ENCODE measurements at regions not wholly inside any gene's neighbourhood (a gene's known extent, or its start where the extent isn't known, plus 50 kb on each side); places are given as distances from the start of the nearest gene placed in this dataset.
"Not testable (repeated sequence)": the region's sequence is repeated elsewhere in the genome, so short reads cannot be mapped to it uniquely, and the experiment has no call there.

DNA sequence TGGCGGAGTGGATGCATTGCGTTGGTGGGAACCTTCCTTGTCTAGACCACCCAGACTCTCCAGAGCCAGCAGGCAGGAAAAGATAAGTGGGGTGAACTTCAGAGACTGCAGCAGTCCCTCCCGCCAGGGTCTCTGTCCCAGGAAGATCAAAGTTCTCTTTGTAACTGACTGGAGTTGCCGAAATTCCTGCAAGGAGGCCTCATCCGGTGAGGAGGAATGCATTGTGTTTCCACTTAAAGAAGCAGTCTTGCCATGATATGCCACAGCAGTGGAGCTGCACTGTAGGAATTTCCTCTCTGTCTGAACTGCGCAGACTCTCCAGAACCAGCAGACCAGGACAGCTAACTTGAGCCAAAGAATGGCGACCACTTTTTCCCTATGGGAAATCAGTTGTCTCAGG is 1190.4 kb downstream of the TECRL start:
- Mint-ChIP-seq H3K27me3 (no peaks in the 10 kb centered on the region), H3K27ac (no peak overlapping the region)

DNA sequence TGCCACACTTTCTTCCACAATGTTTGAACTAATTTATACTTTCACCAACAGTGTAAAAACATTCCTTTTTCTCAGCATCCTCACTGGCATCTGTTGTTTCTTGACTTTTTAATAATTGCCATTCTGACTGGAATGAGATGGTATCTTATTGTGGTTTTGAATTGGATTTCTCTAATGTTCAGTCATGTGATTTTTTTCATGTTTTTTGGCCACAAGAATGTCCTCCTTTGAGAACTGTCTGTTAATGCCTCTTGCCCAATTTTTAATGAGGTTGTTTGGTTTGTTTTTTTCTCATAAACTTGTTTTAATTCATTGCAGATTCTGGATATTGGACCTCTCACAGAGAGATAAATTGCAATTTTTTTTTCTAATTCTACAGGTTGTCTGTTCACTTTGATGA is 1195.2 kb downstream of the TECRL start:
- H3K27ac Mint-ChIP-seq: no peak overlapping the region
- peaks cover 5% of the 10 kb centered on the region for H3K9me3 Mint-ChIP-seq

More for the DNA sequence above, 1190.4 kb downstream of the TECRL start:
- Mint-ChIP-seq H3K4me1 (ENCODE audit: unreplicated experiment) (no peaks in the 10 kb centered on the region), H3K4me3 (no peak overlapping the region), H3K9me3 (peaks cover 5% of the 10 kb centered on the region), H3K36me3 (no peaks in the 10 kb centered on the region)
- no peak for DNase-seq (ENCODE audit: extremely low spot score, unreplicated experiment)
- TF ChIP-seq, protein P1, sequence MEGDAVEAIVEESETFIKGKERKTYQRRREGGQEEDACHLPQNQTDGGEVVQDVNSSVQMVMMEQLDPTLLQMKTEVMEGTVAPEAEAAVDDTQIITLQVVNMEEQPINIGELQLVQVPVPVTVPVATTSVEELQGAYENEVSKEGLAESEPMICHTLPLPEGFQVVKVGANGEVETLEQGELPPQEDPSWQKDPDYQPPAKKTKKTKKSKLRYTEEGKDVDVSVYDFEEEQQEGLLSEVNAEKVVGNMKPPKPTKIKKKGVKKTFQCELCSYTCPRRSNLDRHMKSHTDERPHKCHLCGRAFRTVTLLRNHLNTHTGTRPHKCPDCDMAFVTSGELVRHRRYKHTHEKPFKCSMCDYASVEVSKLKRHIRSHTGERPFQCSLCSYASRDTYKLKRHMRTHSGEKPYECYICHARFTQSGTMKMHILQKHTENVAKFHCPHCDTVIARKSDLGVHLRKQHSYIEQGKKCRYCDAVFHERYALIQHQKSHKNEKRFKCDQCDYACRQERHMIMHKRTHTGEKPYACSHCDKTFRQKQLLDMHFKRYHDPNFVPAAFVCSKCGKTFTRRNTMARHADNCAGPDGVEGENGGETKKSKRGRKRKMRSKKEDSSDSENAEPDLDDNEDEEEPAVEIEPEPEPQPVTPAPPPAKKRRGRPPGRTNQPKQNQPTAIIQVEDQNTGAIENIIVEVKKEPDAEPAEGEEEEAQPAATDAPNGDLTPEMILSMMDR (conservative IDR thresholded peaks at IDR 0.05): no peak

DNA sequence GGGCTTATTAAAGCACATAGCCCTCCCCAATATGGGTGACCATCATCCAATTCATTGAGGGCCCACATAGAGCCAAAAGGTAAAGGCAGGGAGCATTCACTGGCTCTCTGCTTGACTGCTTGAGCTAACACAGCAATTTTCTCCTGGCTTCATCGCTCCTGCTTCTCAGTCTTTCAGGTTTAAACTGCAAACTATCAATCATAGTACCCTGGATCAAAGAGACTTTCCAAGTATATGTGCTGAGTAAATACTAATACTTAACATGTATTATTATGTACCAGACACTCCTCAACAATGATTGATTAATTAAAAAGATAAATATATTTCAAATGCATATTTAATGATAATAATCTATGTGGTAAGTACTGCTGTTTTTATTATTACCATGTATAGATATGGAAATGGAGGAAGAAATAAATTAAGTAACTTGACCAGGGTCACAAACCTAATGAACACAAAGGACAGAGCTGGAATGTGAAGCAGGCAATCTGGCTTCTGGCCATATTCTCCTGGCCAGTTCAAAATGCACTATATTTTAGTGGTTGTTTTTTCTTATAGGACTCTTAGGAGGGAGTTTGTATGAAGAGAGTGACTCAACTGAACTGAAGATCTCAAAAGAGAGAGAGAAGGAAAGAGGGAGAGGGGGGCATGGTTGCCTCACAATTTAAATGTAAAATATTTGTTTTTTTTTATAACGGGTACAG is 1197.3 kb downstream of the TECRL start:
- no peak for DNase-seq (ENCODE audit: extremely low spot score, unreplicated experiment)
- H3K27me3 Mint-ChIP-seq: no peaks in the 10 kb centered on the region
- H3K4me3 Mint-ChIP-seq: no peak overlapping the region
- TF ChIP-seq, protein P1 (conservative IDR thresholded peaks at IDR 0.05): no peak
- H3K4me1 Mint-ChIP-seq (ENCODE audit: unreplicated experiment): no peaks in the 10 kb centered on the region
- H3K36me3 Mint-ChIP-seq: no peaks in the 10 kb centered on the region
- peaks cover 5% of the 10 kb centered on the region for H3K9me3 Mint-ChIP-seq
- H3K27ac Mint-ChIP-seq: no peak overlapping the region

More for the DNA sequence above, 1195.2 kb downstream of the TECRL start:
- no peaks in the 10 kb centered on the region for H3K27me3 Mint-ChIP-seq
- no peak for DNase-seq (ENCODE audit: extremely low spot score, unreplicated experiment)
- TF ChIP-seq, protein P1 (conservative IDR thresholded peaks at IDR 0.05): no peak
- H3K36me3 Mint-ChIP-seq: no peaks in the 10 kb centered on the region
- no peak overlapping the region for H3K4me3 Mint-ChIP-seq
- H3K4me1 Mint-ChIP-seq (ENCODE audit: unreplicated experiment): no peaks in the 10 kb centered on the region

GRCh38 chr4:63211375-63211774 is 1197.9 kb downstream of the TECRL start:
- no peak for DNase-seq (ENCODE audit: extremely low spot score, unreplicated experiment)
- Mint-ChIP-seq H3K27me3 (no peaks in the 10 kb centered on the region), H3K36me3 (no peaks in the 10 kb centered on the region), H3K9me3 (peaks cover 5% of the 10 kb centered on the region), H3K4me3 (no peak overlapping the region), H3K4me1 (ENCODE audit: unreplicated experiment) (no peaks in the 10 kb centered on the region), H3K27ac (no peak overlapping the region)
- TF ChIP-seq, protein P1 (conservative IDR thresholded peaks at IDR 0.05): no peak

- H3K27ac Mint-ChIP-seq; DNase-seq (ENCODE audit: extremely low spot score, unreplicated experiment); H3K4me3 Mint-ChIP-seq: not testable (repeated sequence)
Observed at GRCh38 chr4:63193029-63193428, 1216.2 kb downstream of the TECRL start.

DNA sequence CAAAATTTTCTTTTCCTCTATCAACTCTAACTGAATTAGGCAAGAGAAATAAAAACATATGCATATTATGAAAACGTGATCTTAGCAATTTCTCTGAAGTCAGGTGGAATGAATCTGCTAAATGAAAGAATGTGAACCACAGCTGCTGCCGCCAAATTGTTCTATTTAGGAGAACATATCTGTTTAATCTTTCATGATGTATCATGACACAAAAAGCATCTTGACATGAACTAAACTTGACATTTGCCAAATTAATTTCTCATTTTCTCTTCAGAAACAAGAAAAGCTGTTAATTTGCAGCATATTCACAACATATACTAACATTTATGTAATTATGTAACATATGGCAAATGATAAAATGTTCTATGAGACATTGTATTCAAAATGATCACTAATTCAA is 1237.9 kb downstream of the TECRL start:
- no peak for DNase-seq (ENCODE audit: extremely low spot score, unreplicated experiment)
- no peak overlapping the region for H3K4me3 Mint-ChIP-seq
- no peaks in the 10 kb centered on the region for H3K4me1 Mint-ChIP-seq (ENCODE audit: unreplicated experiment)
- no peaks in the 10 kb centered on the region for H3K9me3 Mint-ChIP-seq
- TF ChIP-seq, protein P1 (conservative IDR thresholded peaks at IDR 0.05): no peak
- no peaks in the 10 kb centered on the region for H3K36me3 Mint-ChIP-seq
- no peak overlapping the region for H3K27ac Mint-ChIP-seq
- no peaks in the 10 kb centered on the region for H3K27me3 Mint-ChIP-seq

More at GRCh38 chr4:63193029-63193428, 1216.2 kb downstream of the TECRL start:
- H3K9me3 Mint-ChIP-seq: peaks cover 11% of the 10 kb centered on the region
- H3K27me3 Mint-ChIP-seq; H3K4me1 Mint-ChIP-seq (ENCODE audit: unreplicated experiment); H3K36me3 Mint-ChIP-seq: not testable (repeated sequence)
